Upper lobe of right lung (tissue), 1 donor: ENCODE measurements at regions not wholly inside any gene's neighbourhood (a gene's known extent, or its start where the extent isn't known, plus 50 kb on each side); places are given as distances from the start of the nearest gene placed in this dataset.

Experiments used
- ATAC-seq: fragments of 200-7000 bp; cut with Tn5 transposase; one replicate; pipeline ENCODE4 v1.9.1; 2020; ENCODE audit warnings: mild to moderate bottlenecking, moderate library complexity
- DNase-seq: peaks from one replicate; pipeline ENCODE4 v3.0.0-alpha.2; 2020
- H3K27ac ChIP-seq: fragments of 200-600 bp; one replicate; pipeline ENCODE4 v1.8.0; 2022
- H3K27me3 ChIP-seq: fragments of 200-600 bp; one replicate; pipeline ENCODE4 v1.8.0; 2022; ENCODE audit warnings: mild to moderate bottlenecking
- H3K36me3 ChIP-seq: fragments of 200-600 bp; one replicate; pipeline ENCODE4 v1.8.0; 2022
- H3K4me1 ChIP-seq: fragments of 200-600 bp; one replicate; pipeline ENCODE4 v1.8.0; 2022
- H3K4me3 ChIP-seq: fragments of 200-600 bp; one replicate; pipeline ENCODE4 v1.8.0; 2022; ENCODE audit warnings: mild to moderate bottlenecking
- H3K9me3 ChIP-seq: fragments of 200-600 bp; one replicate; pipeline ENCODE4 v1.8.0; 2022
- intact Hi-C: fragments of 100-400 bp; cut with DNase I; formaldehyde crosslinking; loops from one replicate; pipeline ENCODE4 v1.11.0; 2022
- TF ChIP-seq, protein P1 (sequence below): fragments of 200-600 bp; IDR thresholded peaks from one replicate; pipeline ENCODE4 v1.8.0; 2022; ENCODE audit warnings: antibody characterized with exemption
- donor health status: DM: no; HTN: yes; CAD: no; lungs with severe emphysema.

GRCh38 chr6:14226051-14226660, 108.6 kb downstream of the CD83 start:
- ATAC-seq = no peak
- Histone ChIP-seq H3K36me3 (no peaks in the 10 kb centered on the region), H3K4me3 (no peak overlapping the region), H3K27me3 (no peaks in the 10 kb centered on the region), H3K9me3 (no peaks in the 10 kb centered on the region), H3K27ac (no peak overlapping the region), H3K4me1 (no peaks in the 10 kb centered on the region)
- TF ChIP-seq, protein P1, sequence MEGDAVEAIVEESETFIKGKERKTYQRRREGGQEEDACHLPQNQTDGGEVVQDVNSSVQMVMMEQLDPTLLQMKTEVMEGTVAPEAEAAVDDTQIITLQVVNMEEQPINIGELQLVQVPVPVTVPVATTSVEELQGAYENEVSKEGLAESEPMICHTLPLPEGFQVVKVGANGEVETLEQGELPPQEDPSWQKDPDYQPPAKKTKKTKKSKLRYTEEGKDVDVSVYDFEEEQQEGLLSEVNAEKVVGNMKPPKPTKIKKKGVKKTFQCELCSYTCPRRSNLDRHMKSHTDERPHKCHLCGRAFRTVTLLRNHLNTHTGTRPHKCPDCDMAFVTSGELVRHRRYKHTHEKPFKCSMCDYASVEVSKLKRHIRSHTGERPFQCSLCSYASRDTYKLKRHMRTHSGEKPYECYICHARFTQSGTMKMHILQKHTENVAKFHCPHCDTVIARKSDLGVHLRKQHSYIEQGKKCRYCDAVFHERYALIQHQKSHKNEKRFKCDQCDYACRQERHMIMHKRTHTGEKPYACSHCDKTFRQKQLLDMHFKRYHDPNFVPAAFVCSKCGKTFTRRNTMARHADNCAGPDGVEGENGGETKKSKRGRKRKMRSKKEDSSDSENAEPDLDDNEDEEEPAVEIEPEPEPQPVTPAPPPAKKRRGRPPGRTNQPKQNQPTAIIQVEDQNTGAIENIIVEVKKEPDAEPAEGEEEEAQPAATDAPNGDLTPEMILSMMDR = no peak
- DNase-seq = no peak
- intact Hi-C loops = no loop called here

GRCh38 chr6:14228571-14228970, 111.0 kb downstream of the CD83 start:
- TF ChIP-seq, protein P1 = no peak
- no peaks in the 10 kb centered on the region for H3K4me1 ChIP-seq
- no peak for DNase-seq
- intact Hi-C loops = no loop called here
- H3K36me3 ChIP-seq = no peaks in the 10 kb centered on the region
- H3K4me3 ChIP-seq = no peak overlapping the region
- H3K27me3 ChIP-seq = no peaks in the 10 kb centered on the region
- no peak for ATAC-seq
- H3K9me3 ChIP-seq = no peaks in the 10 kb centered on the region
- H3K27ac ChIP-seq = no peak overlapping the region

- Histone ChIP-seq H3K9me3 (no peaks in the 10 kb centered on the region), H3K36me3 (no peaks in the 10 kb centered on the region), H3K4me3 (no peak overlapping the region), H3K27ac (peak overlapping the region; percentile 47), H3K4me1 (no peaks in the 10 kb centered on the region), H3K27me3 (no peaks in the 10 kb centered on the region)
- intact Hi-C loops = no loop called here
- peak; percentile 76 for DNase-seq
- peak; percentile 92 for ATAC-seq
- TF ChIP-seq, protein P1 = no peak
Measured at GRCh38 chr6:14231071-14231483, 113.5 kb downstream of the CD83 start.

DNA sequence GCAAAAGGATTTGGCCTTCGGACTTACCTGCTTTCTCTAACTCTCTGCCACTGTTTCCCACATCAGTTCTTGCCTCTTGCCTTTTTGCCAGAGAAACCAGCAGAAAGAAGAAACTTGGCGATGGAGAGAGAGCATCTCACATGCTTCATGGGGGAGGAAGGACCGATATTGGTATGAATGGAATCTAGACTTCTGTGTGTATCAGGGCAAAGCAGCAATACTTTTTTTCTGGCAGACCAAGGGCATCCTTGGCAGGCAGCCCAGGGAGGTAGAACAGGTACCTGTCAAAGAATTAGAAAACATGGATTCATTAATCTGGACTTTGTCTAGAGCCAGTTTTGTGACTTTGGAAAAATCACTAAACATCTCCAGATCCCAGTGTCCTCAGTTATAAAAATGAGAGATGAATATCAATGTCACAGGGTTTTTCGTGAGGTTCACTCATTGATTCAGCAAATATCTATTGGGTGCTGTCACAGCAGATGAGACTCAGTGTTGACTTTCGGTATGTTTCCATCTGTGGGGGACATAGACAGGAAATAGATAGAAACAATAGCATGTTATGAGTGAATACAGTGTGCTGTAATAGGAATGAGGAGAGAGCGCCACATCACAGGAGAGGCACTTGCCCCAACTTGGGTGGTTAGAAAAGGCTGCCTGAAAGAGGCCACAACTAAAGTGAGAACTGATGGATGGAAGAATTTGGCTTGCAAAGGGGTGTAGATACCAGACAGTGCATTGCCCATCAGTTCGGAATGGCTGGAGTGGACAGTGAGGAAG, 114.1 kb downstream of the CD83 start:
- TF ChIP-seq, protein P1 = no peak
- intact Hi-C loops = no loop called here
- H3K36me3 ChIP-seq = no peaks in the 10 kb centered on the region
- H3K4me1 ChIP-seq = no peaks in the 10 kb centered on the region
- H3K4me3 ChIP-seq = no peak overlapping the region
- H3K27me3 ChIP-seq = no peaks in the 10 kb centered on the region
- DNase-seq (no peak), ATAC-seq (no peak)
- no peak overlapping the region for H3K27ac ChIP-seq
- H3K9me3 ChIP-seq = no peaks in the 10 kb centered on the region

GRCh38 chr6:14232889-14233288, 115.3 kb downstream of the CD83 start:
- DNase-seq (no peak), ATAC-seq (no peak)
- TF ChIP-seq, protein P1 = no peak
- Histone ChIP-seq H3K4me1 (no peaks in the 10 kb centered on the region), H3K4me3 (no peak overlapping the region), H3K27ac (no peak overlapping the region), H3K27me3 (no peaks in the 10 kb centered on the region), H3K9me3 (no peaks in the 10 kb centered on the region), H3K36me3 (no peaks in the 10 kb centered on the region)
- intact Hi-C loops = no loop called here
